Adrenal gland (tissue), 5 donors: ENCODE measurements at regions not wholly inside any gene's neighbourhood (a gene's known extent, or its start where the extent isn't known, plus 50 kb on each side); places are given as distances from the start of the nearest gene placed in this dataset.

ENCODE experiments used
- POLR2A ChIP-seq, 2 donors: fragments of 450-650 bp; IDR thresholded peaks; one replicate each; pipeline ENCODE4 v1.6.1; 2017; ENCODE audit warnings: antibody characterized with exemption in 2 of 2, mild to moderate bottlenecking in 2 of 2, moderate library complexity in 1 of 2
- TF ChIP-seq, protein P1 (sequence below), 6 experiments: fragments of 450-650 bp in 4 of 6; fragments of 200-600 bp in 2 of 6; sonication (generic) in 1 of 6; IDR thresholded peaks; 1 replicate in 5 of 6; 2 replicates in 1 of 6; pipeline versions ENCODE4 v1.5.1 to v1.8.0; 2016 to 2021; ENCODE audit warnings: antibody characterized with exemption in 6 of 6, mild to moderate bottlenecking in 2 of 6, moderate library complexity in 1 of 6
- donor health status: DM: no; HTN: no; CAD: no.

DNA sequence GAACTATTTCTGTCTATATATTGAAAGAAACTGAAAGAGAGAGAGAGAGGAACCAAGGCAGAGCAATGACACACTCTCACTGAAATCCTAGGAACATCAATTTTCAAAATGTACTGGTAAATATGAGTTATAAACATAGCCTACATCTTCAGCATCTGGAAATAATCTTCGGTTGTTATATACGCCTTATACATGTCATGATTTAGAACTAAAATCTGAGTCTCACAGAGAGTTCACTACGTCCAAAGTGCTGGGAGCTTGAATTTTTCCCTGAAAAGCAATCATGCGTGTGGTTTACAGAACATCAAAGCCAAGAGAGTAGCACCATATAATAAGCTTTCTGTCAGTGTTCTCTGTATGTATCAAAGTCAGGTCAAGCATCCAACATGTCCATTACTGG lies 420.0 kb upstream of the CBLB start:
- TF ChIP-seq, protein P1, sequence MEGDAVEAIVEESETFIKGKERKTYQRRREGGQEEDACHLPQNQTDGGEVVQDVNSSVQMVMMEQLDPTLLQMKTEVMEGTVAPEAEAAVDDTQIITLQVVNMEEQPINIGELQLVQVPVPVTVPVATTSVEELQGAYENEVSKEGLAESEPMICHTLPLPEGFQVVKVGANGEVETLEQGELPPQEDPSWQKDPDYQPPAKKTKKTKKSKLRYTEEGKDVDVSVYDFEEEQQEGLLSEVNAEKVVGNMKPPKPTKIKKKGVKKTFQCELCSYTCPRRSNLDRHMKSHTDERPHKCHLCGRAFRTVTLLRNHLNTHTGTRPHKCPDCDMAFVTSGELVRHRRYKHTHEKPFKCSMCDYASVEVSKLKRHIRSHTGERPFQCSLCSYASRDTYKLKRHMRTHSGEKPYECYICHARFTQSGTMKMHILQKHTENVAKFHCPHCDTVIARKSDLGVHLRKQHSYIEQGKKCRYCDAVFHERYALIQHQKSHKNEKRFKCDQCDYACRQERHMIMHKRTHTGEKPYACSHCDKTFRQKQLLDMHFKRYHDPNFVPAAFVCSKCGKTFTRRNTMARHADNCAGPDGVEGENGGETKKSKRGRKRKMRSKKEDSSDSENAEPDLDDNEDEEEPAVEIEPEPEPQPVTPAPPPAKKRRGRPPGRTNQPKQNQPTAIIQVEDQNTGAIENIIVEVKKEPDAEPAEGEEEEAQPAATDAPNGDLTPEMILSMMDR (IDR thresholded peaks at IDR 0.05): no peak
- no peak for TF ChIP-seq POLR2A (IDR thresholded peaks at IDR 0.05)
